ENCODE measurements at regions not wholly inside any gene's neighbourhood (a gene's known extent, or its start where the extent isn't known, plus 50 kb on each side); places are given as distances from the start of the nearest gene placed in this dataset.

DNA sequence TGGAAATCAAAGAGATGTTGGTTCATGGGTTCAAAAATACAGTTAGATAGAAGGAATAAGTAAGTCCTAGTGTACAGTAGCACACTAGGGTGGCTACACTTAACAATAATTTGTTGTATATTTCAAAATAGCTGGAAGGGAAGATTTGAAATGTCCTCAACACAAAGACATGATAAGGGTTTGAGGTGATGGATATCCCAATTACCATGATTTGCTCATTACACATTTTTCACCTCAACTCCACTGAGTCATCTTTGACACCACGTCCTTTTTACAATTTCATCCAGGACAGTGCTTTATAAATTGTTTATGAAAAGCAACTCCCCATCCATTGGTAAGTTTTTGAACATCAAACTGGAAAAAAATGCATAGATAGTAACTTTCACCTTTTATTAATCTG lies 208.3 kb downstream of the ZC3H11B start:
- no peak for DNase-seq (ENCODE audit: low read depth in 1 of 2, low spot score in 1 of 2)

DNA sequence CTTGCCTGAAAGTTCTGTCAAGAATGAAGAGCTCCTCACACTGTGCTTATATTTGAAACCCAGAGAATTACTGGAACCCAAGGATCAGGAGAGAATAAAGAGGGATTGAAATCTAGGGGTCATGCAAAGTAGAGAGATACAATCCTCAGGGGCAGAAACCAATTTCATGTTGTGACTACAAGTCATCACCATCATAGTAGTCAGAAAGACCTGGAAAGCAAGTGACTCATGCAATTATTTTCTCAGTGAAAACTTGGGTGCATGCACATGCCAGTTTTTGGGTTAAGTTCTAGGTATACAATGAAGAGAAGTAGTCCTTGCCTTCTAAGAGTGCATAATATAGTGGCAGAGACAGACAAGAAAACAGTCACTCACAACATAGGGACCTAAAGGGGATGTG lies 210.0 kb downstream of the ZC3H11B start:
- no peak for DNase-seq (ENCODE audit: low read depth in 1 of 2, low spot score in 1 of 2)

DNA sequence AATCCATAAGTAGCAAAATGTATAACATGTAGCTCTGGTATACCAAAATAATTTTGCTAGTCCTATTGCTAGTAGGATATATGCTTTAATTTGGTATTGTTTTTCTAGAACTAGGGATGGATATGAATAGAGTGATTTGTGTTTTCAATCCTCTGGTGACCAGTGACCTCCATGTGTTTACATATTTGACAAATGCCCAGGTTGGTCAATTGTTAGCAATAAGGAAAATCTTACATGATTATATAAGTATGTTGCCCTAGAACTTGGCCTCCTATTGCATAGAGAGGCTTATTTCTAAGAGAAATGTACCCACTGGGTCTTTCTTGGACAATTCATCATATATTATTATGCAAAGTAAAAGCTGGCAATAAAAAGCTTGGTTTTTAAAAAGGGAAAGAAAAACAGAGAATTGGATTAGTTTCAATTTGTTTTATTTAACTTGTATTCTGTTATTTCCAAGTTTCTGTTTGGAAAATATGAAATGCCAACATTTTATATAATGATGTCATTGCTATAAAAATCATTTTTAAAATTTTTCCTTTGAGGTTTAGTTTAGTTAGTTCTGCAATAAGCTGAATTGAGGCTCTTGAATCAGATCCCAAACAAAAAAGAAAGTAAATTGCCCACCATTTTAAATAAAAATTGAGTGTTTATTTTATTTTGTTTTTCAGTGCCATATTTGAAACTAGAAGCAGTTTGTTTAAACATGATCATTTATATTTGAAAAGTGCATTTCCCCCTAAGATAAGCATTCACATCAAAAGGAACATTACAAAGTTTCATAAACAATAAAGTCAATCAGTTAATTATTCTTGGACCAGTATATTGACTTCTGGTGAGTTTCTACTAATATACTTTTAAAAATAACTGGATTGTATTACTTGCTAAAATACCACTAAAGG lies 210.9 kb downstream of the ZC3H11B start:
- DNase-seq (ENCODE audit: low read depth in 1 of 2, low spot score in 1 of 2), result no peak

DNA sequence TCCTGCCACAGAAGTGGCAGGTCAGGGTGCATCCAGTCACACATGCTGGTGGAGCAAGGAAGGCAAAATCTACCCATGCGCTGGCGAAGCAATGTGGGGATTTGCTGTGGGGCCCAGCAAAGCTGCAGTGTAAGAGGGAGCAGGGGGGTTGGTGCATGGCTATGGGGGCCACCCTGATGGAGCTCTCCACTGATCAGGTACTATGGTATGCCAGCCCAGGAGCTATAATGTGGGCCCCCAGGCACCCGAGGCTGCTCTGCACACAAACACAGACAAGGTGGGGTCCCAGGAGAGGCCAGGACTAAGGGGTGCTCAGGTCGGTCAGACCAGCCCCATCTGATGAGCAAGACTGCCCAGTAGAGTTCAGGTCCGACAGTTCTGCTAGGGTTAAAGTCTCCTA lies 213.5 kb downstream of the ZC3H11B start:
- DNase-seq (ENCODE audit: low read depth in 1 of 2, low spot score in 1 of 2), result no peak

DNA sequence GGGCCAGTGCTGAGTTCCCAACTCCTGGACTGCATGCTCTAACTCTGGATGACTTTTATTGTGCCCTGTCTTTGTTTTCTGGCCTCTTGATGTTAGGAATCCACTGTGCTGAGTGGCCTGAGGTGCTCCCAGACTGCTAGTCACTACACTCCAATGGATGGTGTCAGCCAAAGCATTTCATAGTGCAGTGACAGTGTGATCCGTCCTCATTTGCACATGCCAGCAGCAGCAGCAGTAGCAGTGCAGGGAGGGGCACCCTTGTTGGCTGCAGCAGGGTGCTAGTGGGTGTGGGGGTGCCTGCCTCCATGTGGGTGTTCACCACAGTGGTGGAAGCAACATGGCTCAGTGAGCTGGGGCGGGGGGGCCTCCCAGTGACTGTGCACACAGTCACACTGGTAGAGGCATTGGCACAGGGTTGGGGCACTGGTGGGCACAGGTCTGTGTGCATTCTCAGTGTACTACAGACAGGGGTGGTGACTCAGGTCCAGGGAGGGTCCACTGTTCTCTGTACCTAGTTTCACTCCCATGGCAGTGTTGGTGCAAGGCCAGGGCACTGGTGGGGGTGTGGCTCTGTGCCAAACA lies 214.0 kb downstream of the ZC3H11B start:
- DNase-seq (ENCODE audit: low read depth in 1 of 2, low spot score in 1 of 2), result no peak

DNA sequence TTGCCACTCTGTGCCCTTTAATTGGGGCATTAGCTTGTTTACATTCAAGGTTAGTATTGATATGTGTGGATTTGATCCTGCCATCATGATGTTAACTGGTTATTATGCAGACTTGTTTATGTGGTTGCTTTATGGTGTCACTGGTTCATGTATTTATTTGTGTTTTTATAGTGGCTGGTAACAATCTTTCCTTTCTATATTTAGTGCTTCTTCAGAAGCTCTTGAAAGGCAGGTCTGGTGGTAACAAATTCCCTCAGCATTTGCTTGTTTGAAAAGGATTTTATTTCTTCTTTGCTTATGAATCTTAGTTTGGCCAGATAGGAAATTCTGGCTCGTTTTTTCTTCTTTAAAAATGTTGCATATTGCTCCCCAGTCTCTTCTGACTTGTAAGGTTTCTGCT lies 215.4 kb downstream of the ZC3H11B start:
- DNase-seq (ENCODE audit: low read depth in 1 of 2, low spot score in 1 of 2), result no peak

DNA sequence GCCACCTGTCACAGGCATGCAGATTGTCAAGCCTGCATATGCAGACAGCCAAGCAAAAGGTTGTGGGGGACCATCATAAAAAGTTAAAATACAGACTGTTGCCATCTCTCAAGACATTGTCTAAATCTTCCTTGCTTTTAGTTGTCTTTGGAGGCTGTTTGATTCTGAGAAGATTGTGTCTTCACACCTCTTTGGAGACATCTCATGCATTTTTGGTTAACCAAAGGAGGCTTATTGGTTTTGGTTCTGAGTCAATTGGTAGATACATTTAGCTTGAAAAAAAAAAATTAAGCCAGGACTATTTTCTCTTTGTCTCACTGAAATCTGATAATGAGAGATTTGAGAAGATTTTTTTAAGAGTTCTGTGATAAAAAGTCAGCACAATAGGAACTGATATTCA lies 217.6 kb downstream of the LYPLAL1 start:
- no peak for DNase-seq (ENCODE audit: low read depth in 1 of 2, low spot score in 1 of 2)

DNA sequence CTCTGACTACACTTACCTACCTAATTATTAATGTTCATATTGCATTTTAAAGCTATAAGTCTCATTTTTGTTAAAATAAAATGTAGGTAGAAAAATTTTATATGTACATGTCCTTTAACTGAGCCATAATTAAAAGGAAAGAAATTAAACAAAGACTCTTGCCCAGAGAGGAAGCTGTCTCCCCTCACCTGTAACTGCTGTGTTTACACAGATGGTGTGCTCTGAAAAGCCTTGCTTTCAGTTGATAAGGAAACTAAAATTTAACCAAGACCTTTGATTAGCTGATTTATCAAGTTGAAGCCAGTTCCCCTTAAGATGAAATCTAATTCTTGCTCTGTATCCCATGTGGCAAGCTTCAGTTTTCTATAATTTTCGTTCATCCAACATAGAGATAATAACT lies 213.5 kb downstream of the LYPLAL1 start:
- no peak for DNase-seq (ENCODE audit: low read depth in 1 of 2, low spot score in 1 of 2)

DNA sequence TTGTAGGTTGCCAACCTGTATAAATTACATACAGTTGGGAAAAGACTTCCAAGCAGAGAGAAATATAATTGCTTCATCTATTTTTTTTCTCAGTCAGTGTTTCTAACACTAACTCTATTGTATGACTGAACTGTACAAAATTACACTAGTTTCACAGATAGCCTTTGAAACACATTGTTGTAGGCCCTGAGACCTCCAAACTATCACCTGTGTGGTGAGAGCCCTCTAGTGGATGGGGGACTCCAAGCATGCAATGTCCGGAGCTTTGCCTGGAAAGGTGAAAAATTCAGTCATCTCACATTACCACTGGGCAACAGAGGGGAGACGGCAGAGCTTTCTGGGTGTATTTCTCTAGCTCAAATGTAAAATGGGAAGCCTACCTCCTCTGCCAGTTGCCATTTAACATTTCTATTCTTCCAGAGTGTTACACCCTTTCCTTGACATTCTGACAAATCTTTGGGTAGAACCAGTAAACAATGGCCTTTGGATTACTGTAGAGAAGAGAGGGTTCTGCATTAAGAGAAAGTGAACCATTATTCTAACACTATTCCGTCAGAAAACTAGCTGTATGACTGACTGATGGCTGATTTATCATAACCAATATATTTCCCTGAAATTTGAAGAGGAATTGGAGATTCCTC lies 212.2 kb downstream of the LYPLAL1 start:
- no peak for DNase-seq (ENCODE audit: low read depth in 1 of 2, low spot score in 1 of 2)

DNA sequence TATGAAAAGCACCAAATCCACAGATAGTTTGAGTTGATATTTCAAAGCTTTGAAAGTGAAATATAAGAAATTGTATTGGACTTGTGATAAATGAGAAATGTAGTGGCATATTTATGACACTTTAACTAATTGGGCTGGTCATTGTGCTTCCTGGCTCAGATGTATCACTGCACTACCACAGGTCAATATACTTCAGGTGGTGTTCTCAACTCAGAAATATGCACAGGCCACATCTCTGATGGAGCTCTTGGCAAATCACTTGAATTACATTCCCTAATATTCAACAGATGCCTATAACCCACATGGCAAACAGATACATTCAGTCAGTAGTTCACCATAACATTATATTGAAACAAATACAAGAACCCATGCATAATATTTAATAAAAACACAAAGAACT lies 209.6 kb downstream of the LYPLAL1 start:
- DNase-seq (ENCODE audit: low read depth in 1 of 2, low spot score in 1 of 2), result no peak

DNA sequence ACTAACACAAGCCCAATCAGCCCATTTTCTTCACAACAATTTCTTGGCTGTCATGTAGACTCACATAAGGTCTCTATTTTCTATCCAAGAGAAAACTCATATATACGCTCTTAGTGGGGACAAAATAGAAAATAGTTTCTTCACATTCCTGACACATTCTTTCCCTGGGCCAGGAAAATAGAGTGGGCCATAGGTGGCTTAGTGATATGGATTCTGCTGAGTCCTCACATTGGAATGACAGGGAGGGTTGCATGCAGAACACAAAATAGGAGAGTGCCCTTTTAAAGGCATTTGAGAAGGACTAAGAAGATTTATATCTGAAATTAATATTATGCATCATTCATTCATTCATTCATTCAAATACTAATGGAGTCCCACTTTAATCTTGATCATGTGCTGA lies 207.7 kb downstream of the LYPLAL1 start:
- no peak for DNase-seq (ENCODE audit: low read depth in 1 of 2, low spot score in 1 of 2)

DNA sequence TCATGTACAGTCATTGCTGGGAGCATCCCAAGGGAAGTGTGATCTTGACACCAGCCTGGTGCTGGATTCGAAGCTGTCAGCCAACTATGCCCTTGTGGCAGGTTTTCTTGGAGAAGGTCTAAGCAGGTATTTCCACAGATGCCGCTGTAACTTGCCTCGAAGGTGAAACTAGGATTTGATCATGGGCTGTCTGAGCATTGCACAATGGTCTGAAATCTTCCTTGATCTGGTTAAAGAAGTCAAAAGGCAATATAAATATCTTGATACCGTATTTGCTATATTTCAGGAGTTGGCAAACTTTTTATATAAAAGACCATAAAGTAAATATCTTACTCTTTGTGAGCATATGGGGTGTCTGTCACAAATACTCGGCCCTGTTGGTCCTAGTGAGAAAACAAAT lies 206.8 kb downstream of the LYPLAL1 start:
- DNase-seq (ENCODE audit: low read depth in 1 of 2, low spot score in 1 of 2), result no peak

DNA sequence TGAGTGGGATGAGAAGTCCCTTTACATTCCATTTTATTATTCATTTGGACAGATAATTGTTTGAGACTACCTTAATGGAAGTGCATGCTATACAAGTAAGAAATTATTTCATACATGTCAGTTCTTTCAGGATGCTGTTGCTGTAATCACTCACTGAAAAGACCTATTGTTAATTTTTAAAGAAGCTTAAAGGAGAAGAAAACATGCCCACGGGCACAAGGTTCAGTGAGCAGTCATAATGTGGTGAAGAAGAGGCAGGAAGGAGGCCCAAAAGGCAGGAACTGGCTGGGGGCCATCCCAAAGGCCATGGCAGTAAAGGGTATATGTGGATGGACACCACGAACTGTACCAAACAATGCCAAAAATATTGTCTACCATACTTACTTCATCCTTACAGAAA lies 206.0 kb downstream of the LYPLAL1 start:
- DNase-seq (ENCODE audit: low read depth in 1 of 2, low spot score in 1 of 2), result no peak

DNA sequence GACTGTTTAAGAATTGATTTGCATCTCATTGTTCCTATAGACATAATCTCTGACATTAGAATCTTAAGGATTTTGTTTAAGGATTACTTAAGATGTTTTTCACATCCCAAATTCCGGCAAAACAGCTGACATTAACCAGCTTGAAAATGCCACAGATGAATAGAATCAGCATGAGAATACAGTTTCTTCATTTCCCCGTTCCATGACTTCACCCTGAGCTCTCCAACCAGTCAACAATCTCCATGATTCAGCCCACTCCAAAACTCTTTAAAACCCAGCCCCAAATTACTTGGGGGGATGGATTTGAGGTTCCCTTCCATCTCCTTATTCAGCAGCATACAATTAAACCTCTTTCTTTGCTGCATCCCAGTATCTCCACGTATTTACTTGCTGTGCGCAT lies 201.0 kb downstream of the LYPLAL1 start:
- DNase-seq (ENCODE audit: low read depth in 1 of 2, low spot score in 1 of 2), result no peak

DNA sequence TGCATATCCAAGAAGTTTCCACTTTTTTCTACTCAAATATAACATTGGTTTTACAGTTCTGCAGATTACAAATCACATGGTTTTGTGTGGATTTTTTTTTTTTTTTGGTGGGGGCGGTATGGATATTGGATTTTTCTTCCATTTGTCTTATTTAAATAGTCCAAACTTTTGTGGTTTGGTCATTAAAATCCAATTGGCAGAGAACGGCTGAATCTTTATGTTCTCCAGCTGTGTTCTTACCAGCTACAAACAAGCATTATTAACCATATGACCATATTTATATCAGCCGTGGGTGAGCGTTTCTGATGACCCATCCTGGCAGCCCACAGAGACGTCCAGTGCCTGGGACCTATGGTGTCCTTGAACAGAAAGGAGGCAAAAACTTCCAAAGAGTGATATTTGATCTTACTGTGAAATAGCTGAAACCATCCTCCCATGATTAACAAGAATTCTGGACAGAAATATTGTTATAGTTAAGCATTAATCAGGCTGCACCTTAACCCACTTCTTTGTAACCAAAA lies 200.4 kb downstream of the LYPLAL1 start:
- no peak for DNase-seq (ENCODE audit: low read depth in 1 of 2, low spot score in 1 of 2)

DNA sequence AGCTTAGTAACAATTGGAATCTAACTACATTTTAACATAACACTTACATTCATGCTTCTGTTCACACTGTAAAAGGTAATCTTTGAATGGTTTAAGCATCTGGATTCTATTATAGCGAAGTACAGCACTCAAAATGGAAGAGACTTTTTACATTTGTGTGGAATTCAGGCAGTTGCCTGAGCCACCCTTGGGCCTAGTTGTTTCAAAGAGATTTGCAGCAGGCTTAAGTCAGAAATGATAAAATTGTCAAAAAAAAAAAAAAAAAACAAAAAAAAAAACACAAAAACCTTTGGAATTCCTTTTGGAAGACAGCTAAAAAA lies 199.9 kb downstream of the LYPLAL1 start:
- no peak for DNase-seq (ENCODE audit: low read depth in 1 of 2, low spot score in 1 of 2)

DNA sequence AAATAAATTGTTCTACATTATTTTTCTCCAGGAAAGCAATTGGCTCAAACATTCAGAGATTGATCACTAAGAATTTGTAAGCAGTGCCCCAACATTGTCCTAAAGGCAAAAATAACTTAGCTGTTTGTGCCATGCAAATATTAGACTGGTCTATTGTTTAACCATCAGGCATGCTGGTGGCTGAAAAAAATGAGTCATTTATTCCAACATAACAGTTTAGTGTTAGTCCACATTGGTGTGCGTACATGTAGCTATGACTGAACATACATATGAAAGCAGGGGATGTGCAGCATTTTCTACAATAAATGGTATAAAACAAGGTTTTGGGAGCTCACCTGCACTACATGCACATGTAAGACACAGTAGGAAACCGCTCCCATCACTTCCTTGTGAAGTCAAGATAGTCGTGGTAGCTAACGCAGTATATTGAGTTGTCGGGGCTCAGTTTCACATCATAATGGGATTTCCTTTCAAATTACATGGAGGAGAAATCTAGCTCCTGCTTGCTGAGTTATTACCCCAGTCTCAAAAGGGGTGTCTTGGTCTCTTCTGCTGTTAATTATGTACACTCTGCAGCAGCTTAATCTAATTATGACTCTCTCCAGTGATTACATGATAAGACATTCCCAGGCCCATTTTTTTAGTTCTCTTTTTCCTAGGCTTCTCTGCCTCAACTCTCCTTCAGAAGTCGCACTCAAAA lies 199.4 kb downstream of the LYPLAL1 start:
- DNase-seq (ENCODE audit: low read depth in 1 of 2, low spot score in 1 of 2), result no peak

DNA sequence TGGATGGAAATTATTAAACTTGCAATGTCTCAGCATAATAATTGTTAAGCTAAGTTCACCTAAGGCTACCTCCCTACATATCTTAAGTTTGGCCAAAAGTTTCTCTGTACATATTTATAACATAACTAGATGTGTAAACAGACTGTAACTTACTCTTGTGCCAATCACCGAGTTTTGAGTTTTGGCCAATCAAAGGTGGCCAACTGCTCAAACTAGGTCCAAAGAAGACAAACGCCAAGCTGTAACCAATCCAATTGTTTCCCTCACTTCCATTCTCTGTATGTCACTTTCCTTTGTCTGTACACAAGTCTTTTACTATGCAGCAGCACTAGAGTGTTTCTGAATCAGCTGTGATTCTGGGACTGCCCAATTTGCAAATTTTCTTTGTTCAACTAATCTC lies 197.8 kb downstream of the LYPLAL1 start:
- DNase-seq (ENCODE audit: low read depth in 1 of 2, low spot score in 1 of 2), result no peak

DNA sequence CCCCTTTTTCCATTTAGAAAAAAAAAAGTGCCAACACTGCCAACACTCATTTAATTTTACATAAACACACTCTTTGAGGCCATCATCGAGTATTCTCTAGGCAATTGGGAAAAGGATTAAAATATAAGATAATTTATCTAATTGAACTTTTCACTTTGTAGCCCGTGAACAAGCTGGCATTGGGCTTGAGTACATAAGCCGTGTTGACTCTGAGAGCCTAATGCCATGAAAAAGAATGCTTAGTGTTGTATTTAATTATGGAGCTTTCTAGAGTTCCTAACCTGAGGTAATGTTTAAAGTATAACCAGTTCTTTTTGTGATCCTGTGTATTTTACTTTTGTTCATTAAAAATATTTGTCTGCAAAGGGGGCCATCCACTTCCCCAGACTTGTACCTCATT lies 193.8 kb downstream of the LYPLAL1 start:
- DNase-seq (ENCODE audit: low read depth in 1 of 2, low spot score in 1 of 2), result no peak

DNA sequence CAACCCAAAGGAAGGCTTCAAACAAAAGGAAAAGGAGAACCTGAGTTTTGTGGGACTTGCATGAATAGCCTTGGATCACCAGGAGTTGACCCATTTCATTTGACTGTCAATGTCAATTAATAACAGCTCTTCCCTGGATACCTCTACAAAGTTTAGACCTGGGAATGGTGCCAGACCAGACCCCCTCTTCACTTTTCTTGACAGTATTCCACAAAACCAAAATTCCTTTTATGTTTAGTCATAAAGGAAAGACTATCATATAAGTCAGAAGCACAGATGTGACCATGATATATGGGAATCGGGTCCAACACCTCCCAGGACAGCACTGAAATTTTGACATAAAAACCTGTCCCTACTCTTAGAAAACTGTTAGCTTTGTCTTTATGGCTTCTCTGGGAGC lies 191.8 kb downstream of the LYPLAL1 start:
- no peak for DNase-seq (ENCODE audit: low read depth in 1 of 2, low spot score in 1 of 2)

DNA sequence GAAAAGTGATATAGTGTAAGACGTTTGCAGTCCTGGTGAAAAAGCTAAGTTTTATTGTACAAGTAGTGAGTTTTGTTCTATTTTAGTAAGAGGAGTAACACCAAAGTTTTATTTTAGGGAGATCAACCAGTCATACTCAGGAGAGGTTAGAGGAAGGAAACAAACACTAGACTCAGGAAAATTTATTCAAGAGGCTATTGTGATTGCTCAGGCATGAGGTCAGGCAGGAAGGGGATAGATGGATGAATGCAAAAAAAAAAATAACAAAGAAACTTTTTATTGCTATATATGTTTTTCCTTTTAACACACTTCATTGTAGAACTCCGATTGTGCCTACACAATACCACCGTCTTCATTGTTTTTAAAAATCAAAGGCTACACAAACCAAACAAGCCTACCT lies 189.0 kb downstream of the LYPLAL1 start:
- DNase-seq (ENCODE audit: low read depth in 1 of 2, low spot score in 1 of 2), result no peak

DNA sequence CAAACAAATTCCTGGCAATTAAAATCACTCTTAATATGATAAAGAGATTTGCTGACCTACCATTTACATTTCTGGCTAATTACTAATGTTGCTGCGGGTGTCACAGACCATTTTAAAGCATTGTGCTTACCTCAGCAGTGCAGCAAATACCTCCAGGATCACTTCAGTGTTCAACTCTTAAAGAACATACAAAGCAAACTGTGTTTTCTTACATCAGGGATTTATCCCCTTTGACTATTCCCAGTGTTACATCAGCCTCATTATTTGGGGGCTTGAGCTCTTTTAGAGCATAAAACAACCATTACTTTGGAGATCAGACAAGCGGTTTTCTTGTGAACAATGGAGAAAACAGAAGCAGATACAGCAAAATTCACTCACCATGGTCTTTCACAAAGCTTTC lies 185.4 kb downstream of the LYPLAL1 start:
- DNase-seq (ENCODE audit: low read depth in 1 of 2, low spot score in 1 of 2), result no peak

All from stimulated activated CD4-positive, alpha-beta T cell treated with anti-CD3 and anti-CD28 coated beads, Interleukin-15, amount 100 ng/mL, for 1 hour (primary cell).